ENCODE measurements at regions not wholly inside any gene's neighbourhood (a gene's known extent, or its start where the extent isn't known, plus 50 kb on each side); places are given as distances from the start of the nearest gene placed in this dataset.
"Not testable (repeated sequence)": the region's sequence is repeated elsewhere in the genome, so short reads cannot be mapped to it uniquely, and the experiment has no call there.

GRCh38 chr7:150004843-150005242, 131.1 kb downstream of the ATP6V0E2 start:
- not testable (repeated sequence) for TF ChIP-seq SUZ12 (IDR thresholded peaks at IDR 0.05; ENCODE audit: extremely low read depth, insufficient read depth, insufficient read length); ZNF274 (IDR thresholded peaks at IDR 0.05; ENCODE audit: low read depth, low read length)
